Erythroblast (primary cell): ENCODE measurements at regions not wholly inside any gene's neighbourhood (a gene's known extent, or its start where the extent isn't known, plus 50 kb on each side); places are given as distances from the start of the nearest gene placed in this dataset.

ENCODE experiments used
- GATA1 ChIP-seq: IDR thresholded peaks from 2 replicates; pipeline ENCODE4 v1.6.1; 2011; ENCODE audit warnings: low read depth, mild to moderate bottlenecking, control low read depth, low read length, moderate library complexity
- POLR2A ChIP-seq: IDR thresholded peaks from 2 replicates; pipeline ENCODE4 v1.6.1; 2011; ENCODE audit warnings: mild to moderate bottlenecking, low read length

- no peak for TF ChIP-seq POLR2A
- no peak for TF ChIP-seq GATA1
Observed at GRCh38 chr1:191804311-191804710, 354.0 kb upstream of the RGS18 start.
